SK-N-MC (cell line): ENCODE measurements at regions not wholly inside any gene's neighbourhood (a gene's known extent, or its start where the extent isn't known, plus 50 kb on each side); places are given as distances from the start of the nearest gene placed in this dataset.

Experiments
- EZH2 ChIP-seq: fragments of 200-600 bp; sonication (generic); IDR thresholded peaks from one replicate; pipeline ENCODE4 v1.6.1; 2017; ENCODE audit warnings: antibody characterized with exemption
- POLR2AphosphoS5 ChIP-seq: IDR thresholded peaks from 2 replicates; pipeline ENCODE4 v1.6.1; 2012; ENCODE audit warnings: mild to moderate bottlenecking, low read depth, low read length, borderline replicate concordance

GRCh38 chr3:181457190-181457589, 254.5 kb upstream of the SOX2 start:
- TF ChIP-seq POLR2AphosphoS5 = no peak
- no peak for TF ChIP-seq EZH2
